AG09319 (cell line): ENCODE measurements at regions not wholly inside any gene's neighbourhood (a gene's known extent, or its start where the extent isn't known, plus 50 kb on each side); places are given as distances from the start of the nearest gene placed in this dataset.

ENCODE experiments used
- DNase-seq: peaks from one replicate; pipeline ENCODE4 v3.0.0-alpha.2; 2010; ENCODE audit warnings: low read depth; ENCODE audit errors: extremely low read depth
- CTCF ChIP-seq: IDR thresholded peaks from 2 replicates; pipeline ENCODE4 v1.5.1; 2011; ENCODE audit warnings: low read depth, mild to moderate bottlenecking, inconsistent platforms, low read length, moderate library complexity

- TF ChIP-seq CTCF: no peak
- no peak for DNase-seq
These were observed 604.5 kb downstream of the FGF9 start for GRCh38 chr13:22275393-22275792.

DNA sequence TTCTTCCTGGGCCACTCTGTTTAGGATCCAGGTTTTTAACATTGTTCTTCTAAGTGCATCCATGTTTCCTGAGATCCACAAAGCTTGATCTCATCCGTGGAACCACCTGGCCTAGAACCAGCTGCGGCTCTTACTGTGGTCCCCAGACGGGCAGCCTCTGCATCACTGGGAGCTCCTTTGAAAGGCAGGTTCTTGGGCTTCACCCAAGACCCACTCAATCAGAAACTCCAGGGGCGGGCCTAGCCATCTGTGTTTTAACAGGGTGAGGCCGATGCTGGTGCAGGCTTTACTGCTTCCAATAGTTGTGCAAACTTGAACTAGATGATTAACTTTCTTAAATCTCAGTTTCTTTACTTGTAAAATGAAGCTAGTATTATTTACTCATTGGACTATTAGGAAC is 605.7 kb downstream of the FGF9 start:
- TF ChIP-seq CTCF: no peak
- no peak for DNase-seq

- no peak for DNase-seq
- TF ChIP-seq CTCF: no peak
These were observed 607.6 kb downstream of the FGF9 start for GRCh38 chr13:22278336-22278929.

DNA sequence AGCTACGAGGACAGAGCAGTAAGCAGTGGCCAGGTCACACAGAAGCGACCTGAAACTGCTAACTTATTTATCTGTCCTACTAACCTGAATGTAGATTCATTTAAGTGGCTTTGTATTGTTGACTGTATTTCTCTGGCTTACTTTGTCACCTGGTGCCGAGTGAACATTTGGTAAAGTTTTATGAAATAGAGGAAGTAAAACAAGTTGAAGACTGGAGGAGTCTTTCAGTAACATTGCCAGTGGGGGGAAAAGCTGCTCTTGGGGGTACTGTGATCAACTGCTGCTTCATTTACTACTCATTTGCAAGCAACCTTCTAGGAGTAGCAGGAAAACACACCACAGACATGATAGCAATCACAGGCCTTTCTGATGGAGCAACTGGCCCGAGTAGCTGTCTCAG is 615.0 kb downstream of the FGF9 start:
- no peak for DNase-seq

GRCh38 chr13:22286338-22286737 is 615.5 kb downstream of the FGF9 start:
- DNase-seq: no peak
- TF ChIP-seq CTCF: no peak

More for the DNA sequence above, 615.0 kb downstream of the FGF9 start:
- no peak for TF ChIP-seq CTCF

DNA sequence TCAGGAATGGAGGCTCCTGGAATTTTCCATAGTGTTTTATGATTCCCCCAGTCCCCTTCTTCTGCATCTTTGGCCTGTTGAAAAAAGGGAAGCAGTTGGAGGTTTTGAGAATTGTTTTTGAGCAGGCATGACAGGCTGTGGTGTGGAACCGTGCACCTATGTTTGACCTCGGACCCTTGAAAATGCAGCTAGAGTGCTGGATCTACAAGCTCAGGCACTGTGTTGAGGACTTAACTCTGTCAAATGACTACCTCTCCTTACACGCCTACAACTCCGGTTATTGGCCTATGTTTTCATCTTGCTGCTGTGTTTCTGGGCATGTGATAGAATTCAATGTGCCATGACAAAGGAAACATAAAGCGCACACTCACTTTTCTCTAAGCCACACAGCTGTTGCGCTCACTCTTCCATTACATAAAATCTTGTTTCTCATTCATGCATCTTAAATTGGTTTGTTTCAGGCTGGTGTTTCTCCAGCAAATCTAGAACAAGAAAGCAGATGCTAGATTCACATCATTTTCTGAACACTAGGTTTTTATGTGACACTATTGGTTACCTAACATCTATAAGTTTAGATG is 616.6 kb downstream of the FGF9 start:
- TF ChIP-seq CTCF: no peak

GRCh38 chr13:22288496-22288895 is 617.6 kb downstream of the FGF9 start:
- DNase-seq: no peak
- TF ChIP-seq CTCF: no peak

More for the DNA sequence above, 616.6 kb downstream of the FGF9 start:
- DNase-seq: no peak
